T47D (cell line): ENCODE measurements at regions not wholly inside any gene's neighbourhood (a gene's known extent, or its start where the extent isn't known, plus 50 kb on each side); places are given as distances from the start of the nearest gene placed in this dataset.

Experiments used
- DNase-seq, 2 experiments: peaks; one replicate each; pipeline versions ENCODE4 v3.0.0 to v3.0.0-alpha.2; 2011 to 2012; ENCODE audit warnings: low read depth in 1 of 2, low spot score in 1 of 2
- JUND ChIP-seq: IDR thresholded peaks from 2 replicates; pipeline ENCODE4 v1.6.1; 2012; ENCODE audit warnings: low read depth
- in situ Hi-C: cut with HindIII; loops from 2 replicates; pipeline ENCODE4 v1.10.0; 2016; ENCODE audit warnings: low sequenced_read_pairs, low pct_unique_long_range_greater_than_20kb

GRCh38 chr4:144288011-144288903, 147.7 kb upstream of the GYPA start:
- TF ChIP-seq JUND = no peak
- no peak for DNase-seq
- in situ Hi-C loops = no loop called here

GRCh38 chr4:144289667-144290428, 149.3 kb upstream of the GYPA start:
- in situ Hi-C loops = no loop called here
- no peak for DNase-seq
- TF ChIP-seq JUND = no peak

GRCh38 chr4:144291164-144291563, 150.6 kb upstream of the GYPA start:
- in situ Hi-C loops = no loop called here
- DNase-seq = no peak
- no peak for TF ChIP-seq JUND

GRCh38 chr4:144294211-144294610, 153.7 kb upstream of the GYPA start:
- in situ Hi-C loops = no loop called here
- no peak for TF ChIP-seq JUND
- no peak for DNase-seq

GRCh38 chr4:144295286-144295995, 154.9 kb upstream of the GYPA start:
- in situ Hi-C loops = no loop called here
- DNase-seq = no peak
- no peak for TF ChIP-seq JUND

GRCh38 chr4:144296941-144297340, 156.4 kb upstream of the GYPA start:
- TF ChIP-seq JUND = no peak
- DNase-seq = no peak
- in situ Hi-C loops = no loop called here

GRCh38 chr4:144298519-144298918, 158.0 kb upstream of the GYPA start:
- no peak for DNase-seq
- no peak for TF ChIP-seq JUND
- in situ Hi-C loops = no loop called here

- in situ Hi-C loops = no loop called here
- no peak for TF ChIP-seq JUND
- DNase-seq = peak in 1 of 2 experiments; percentile 36
Observed at GRCh38 chr4:144300616-144301015, 160.1 kb upstream of the GYPA start.

GRCh38 chr4:144302704-144303536, 162.4 kb upstream of the GYPA start:
- in situ Hi-C loops = no loop called here
- no peak for TF ChIP-seq JUND
- DNase-seq = no peak

GRCh38 chr4:144304025-144304424, 163.5 kb upstream of the GYPA start:
- no peak for TF ChIP-seq JUND
- no peak for DNase-seq
- in situ Hi-C loops = no loop called here

GRCh38 chr4:144310535-144310934, 170.0 kb upstream of the GYPA start:
- in situ Hi-C loops = no loop called here
- DNase-seq = no peak
- TF ChIP-seq JUND = no peak

GRCh38 chr4:144313370-144313769, 172.9 kb upstream of the GYPA start:
- peak in 1 of 2 experiments; percentile 19 for DNase-seq
- in situ Hi-C loops = no loop called here
- TF ChIP-seq JUND = no peak
